ENCODE measurements at regions not wholly inside any gene's neighbourhood (a gene's known extent, or its start where the extent isn't known, plus 50 kb on each side); places are given as distances from the start of the nearest gene placed in this dataset.

DNA sequence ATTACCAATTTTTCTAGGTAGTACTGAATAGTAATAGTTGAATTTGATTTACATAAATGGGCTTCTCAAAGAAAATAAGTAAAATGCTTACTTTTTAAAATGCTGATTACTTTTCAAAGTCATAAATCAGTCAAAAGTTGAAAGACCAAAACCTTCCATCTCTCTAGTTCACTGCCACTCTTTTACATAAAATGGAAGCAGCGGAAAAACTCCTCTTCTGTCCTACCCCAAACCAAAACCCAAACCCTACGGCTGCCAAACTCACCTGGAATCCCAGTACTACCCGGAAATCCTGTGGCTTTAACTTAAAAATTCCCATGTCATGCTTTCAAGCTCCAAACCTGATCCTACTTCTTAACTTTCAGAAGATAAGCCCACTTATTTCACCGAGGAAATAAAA lies 81.2 kb upstream of the MAPRE2 start:
- TF ChIP-seq POLR2AphosphoS5 (IDR thresholded peaks at IDR 0.05; ENCODE audit: borderline replicate concordance, low read depth, low read length) (no peak), EZH2 (IDR thresholded peaks at IDR 0.05) (no peak), FOXP2 (optimal IDR thresholded peaks at IDR 0.05; ENCODE audit: control extremely low read depth, extremely low read length, insufficient read depth) (no peak)

Measured in SK-N-MC (cell line).